Loucy (cell line): ENCODE measurements at regions not wholly inside any gene's neighbourhood (a gene's known extent, or its start where the extent isn't known, plus 50 kb on each side); places are given as distances from the start of the nearest gene placed in this dataset.

Experiments used
- EZH2phosphoT487 ChIP-seq: fragments of 200-600 bp; IDR thresholded peaks from 2 replicates; pipeline ENCODE4 v1.6.1; 2018; ENCODE audit warnings: antibody characterized with exemption, mild to moderate bottlenecking, moderate library complexity, borderline replicate concordance
- TF ChIP-seq, protein P1 (sequence below): fragments of 200-600 bp; sonication (generic); conservative IDR thresholded peaks from 2 replicates; pipeline ENCODE4 v1.5.1; 2014; ENCODE audit warnings: mild to moderate bottlenecking, antibody characterized with exemption, low read length

DNA sequence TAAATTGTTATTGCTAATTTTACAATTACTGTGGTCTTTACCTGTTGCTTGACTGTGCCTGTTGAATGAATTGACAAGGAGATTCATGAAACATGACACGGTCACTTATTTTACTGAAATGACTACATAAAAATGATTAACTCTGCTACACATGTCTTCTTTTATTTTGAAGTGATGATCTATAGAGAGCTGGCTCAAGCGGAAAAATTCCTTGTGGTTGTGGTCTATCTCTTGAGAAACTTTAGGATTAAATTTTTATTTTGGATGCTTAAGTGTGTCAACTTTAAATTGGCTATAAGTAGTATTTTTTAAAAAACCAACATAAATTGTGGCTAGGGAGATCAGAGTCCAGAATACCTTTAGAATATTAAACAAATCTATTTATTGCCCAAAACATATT lies 131.8 kb upstream of the PITX2 start:
- TF ChIP-seq, protein P1, sequence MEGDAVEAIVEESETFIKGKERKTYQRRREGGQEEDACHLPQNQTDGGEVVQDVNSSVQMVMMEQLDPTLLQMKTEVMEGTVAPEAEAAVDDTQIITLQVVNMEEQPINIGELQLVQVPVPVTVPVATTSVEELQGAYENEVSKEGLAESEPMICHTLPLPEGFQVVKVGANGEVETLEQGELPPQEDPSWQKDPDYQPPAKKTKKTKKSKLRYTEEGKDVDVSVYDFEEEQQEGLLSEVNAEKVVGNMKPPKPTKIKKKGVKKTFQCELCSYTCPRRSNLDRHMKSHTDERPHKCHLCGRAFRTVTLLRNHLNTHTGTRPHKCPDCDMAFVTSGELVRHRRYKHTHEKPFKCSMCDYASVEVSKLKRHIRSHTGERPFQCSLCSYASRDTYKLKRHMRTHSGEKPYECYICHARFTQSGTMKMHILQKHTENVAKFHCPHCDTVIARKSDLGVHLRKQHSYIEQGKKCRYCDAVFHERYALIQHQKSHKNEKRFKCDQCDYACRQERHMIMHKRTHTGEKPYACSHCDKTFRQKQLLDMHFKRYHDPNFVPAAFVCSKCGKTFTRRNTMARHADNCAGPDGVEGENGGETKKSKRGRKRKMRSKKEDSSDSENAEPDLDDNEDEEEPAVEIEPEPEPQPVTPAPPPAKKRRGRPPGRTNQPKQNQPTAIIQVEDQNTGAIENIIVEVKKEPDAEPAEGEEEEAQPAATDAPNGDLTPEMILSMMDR, result no peak
- TF ChIP-seq EZH2phosphoT487, result no peak
